Coronary artery (tissue), 2 donors: ENCODE measurements at regions not wholly inside any gene's neighbourhood (a gene's known extent, or its start where the extent isn't known, plus 50 kb on each side); places are given as distances from the start of the nearest gene placed in this dataset.

Experiments
- DNase-seq: peaks from one replicate; pipeline ENCODE4 v3.0.0-alpha.2; 2017; ENCODE audit warnings: low spot score
- H3K27ac ChIP-seq, 2 donors: fragments of 200-600 bp; sonication (generic); one replicate each; pipeline ENCODE4 v1.5.1; 2016 to 2019
- H3K4me3 ChIP-seq: fragments of 200-600 bp; sonication (generic); 2 replicates; pipeline ENCODE4 v1.5.1; 2016; ENCODE audit warnings: mild to moderate bottlenecking, moderate library complexity
- TF ChIP-seq, protein P1 (sequence below): fragments of 200-600 bp; sonication (generic); IDR thresholded peaks from one replicate; pipeline ENCODE4 v1.5.1; 2019; ENCODE audit warnings: antibody characterized with exemption

DNA sequence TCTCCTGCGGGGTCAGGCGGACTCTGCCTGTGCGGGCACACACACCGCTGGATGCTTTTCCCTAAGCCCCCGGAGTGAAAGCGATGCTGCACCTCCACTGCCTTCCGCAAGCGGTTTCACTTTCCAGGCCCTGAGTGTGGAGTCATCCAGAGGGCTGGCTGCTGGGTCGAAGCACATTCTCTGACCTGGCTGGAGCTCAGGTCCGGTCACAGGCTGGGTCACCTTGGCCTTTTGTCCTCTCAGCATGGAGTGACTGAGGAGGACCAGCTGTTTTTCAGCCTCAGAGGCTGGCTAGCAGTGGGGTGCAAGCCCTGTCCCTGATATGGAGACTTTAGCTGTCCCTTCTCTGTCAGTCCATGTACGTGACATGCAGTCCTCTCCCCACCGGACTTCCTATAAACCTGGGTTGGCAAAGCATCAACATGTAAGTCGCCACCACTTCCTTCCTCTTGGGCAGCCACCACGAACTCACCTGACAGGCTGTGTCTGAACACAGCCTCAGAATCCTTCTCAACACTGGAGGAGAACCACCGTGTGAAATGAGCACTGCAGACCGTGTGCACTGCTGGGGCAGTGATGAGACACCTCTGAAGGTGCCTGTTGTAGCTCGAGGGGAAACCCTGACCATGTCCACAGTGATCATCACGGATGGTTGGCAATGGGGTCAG, 51.3 kb downstream of the GADD45G start:
- Histone ChIP-seq H3K27ac (no peak overlapping the region), H3K4me3 (no peak overlapping the region)
- TF ChIP-seq, protein P1, sequence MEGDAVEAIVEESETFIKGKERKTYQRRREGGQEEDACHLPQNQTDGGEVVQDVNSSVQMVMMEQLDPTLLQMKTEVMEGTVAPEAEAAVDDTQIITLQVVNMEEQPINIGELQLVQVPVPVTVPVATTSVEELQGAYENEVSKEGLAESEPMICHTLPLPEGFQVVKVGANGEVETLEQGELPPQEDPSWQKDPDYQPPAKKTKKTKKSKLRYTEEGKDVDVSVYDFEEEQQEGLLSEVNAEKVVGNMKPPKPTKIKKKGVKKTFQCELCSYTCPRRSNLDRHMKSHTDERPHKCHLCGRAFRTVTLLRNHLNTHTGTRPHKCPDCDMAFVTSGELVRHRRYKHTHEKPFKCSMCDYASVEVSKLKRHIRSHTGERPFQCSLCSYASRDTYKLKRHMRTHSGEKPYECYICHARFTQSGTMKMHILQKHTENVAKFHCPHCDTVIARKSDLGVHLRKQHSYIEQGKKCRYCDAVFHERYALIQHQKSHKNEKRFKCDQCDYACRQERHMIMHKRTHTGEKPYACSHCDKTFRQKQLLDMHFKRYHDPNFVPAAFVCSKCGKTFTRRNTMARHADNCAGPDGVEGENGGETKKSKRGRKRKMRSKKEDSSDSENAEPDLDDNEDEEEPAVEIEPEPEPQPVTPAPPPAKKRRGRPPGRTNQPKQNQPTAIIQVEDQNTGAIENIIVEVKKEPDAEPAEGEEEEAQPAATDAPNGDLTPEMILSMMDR, result no peak
- no peak for DNase-seq

DNA sequence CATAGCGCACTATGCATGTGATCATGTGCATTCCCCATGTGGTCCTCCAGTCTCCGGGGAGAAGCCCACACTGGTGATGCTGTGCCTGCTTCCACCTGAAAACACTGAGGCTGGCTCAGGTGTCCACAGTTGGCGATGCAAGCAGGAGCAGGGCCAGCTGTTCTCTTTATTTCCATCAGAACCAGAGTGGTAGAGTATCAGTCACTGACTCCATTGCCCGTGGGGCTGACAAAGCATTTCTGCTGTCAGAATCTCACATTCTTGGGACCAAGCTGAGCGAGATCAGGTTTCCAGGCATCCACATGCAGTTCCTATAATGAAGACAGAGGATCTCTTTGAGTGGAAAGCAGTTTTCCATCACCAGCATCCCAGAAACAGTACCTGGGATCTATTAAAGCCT, 52.5 kb downstream of the GADD45G start:
- no peak for DNase-seq
- Histone ChIP-seq H3K4me3 (no peak overlapping the region), H3K27ac (no peak overlapping the region)
- TF ChIP-seq, protein P1, result no peak

DNA sequence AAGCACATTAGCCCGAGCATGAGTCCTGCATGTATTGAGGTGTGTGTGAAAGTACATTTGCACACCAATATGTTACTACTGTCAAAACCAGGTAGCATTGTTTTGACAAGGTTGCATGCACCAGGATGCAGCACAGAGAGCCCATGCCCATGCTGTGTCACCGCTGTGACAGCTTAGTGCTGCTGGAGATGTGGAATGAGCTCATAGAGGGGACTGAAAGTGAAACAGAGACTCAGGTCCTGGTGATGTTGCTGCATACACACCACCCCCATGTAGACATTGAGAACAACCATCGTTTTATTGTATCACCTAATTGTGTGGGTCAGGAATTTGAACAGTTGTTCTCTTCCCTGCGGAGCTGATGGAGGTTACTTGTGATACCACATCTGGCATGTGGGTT, 53.0 kb downstream of the GADD45G start:
- no peak overlapping the region for H3K27ac ChIP-seq
- TF ChIP-seq, protein P1, result no peak
- no peak overlapping the region for H3K4me3 ChIP-seq
- no peak for DNase-seq

DNA sequence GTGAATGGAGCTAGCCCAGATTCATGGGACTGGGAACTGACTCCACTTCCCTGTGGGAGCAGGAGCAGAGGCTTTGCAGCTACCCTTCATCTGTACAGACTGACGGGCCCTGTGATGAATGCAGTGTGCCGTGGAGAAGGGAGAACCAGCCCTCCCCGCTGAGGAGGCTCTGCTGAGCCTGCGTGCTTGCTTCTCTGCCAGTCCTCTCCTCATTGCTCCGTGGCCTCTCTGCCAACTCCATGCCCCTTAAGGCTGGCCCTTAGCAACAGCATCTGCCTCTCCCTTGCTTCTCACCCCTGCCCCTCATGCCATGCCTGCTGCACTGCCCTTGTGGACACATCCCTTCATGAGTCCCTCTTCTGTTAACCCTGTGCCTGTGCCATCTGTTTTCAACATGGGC, 53.6 kb downstream of the GADD45G start:
- Histone ChIP-seq H3K4me3 (no peak overlapping the region), H3K27ac (no peak overlapping the region)
- TF ChIP-seq, protein P1, result no peak
- no peak for DNase-seq

DNA sequence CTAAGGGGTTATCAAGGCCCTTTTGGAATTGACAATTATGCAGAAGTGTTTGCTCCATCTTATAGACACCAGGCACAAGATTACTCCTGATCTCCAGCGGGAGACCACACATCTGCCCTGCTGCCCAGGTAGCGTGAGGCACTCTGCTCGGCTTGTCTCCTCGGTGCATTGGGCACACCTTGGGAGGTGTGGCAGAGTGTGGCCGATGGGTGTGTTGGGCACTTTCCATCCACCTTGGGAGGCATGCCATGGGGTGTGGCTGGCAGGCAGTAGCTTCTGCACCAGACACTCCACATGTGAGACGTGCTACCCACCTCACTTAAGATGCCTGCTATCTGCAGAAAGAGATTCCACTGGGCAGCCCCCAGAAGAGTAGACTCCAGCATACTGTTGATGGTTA, 54.1 kb downstream of the GADD45G start:
- TF ChIP-seq, protein P1, result no peak
- Histone ChIP-seq H3K27ac (no peak overlapping the region), H3K4me3 (no peak overlapping the region)
- no peak for DNase-seq

DNA sequence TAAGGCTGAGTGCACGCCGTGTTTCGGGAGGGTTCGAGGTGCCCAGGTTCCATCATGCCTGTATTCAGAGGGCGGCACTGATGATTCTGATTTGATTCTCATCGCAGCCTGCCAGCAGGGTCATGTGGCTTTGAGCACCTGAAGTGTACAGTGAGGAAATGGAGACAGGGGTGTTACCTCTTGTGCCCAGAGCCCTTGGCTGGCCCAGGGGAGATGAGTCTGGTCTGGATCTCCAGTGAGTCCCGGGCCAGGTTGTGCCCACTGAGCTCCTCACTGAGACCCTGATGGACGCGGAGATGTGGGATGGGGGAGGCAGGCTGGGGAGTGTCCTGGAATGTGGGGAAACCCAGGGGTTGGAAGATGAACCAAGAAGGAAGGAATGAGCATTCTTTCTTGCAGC, 54.7 kb downstream of the GADD45G start:
- DNase-seq, result no peak
- no peak overlapping the region for H3K4me3 ChIP-seq
- H3K27ac ChIP-seq, result no peak overlapping the region
- TF ChIP-seq, protein P1, result no peak

DNA sequence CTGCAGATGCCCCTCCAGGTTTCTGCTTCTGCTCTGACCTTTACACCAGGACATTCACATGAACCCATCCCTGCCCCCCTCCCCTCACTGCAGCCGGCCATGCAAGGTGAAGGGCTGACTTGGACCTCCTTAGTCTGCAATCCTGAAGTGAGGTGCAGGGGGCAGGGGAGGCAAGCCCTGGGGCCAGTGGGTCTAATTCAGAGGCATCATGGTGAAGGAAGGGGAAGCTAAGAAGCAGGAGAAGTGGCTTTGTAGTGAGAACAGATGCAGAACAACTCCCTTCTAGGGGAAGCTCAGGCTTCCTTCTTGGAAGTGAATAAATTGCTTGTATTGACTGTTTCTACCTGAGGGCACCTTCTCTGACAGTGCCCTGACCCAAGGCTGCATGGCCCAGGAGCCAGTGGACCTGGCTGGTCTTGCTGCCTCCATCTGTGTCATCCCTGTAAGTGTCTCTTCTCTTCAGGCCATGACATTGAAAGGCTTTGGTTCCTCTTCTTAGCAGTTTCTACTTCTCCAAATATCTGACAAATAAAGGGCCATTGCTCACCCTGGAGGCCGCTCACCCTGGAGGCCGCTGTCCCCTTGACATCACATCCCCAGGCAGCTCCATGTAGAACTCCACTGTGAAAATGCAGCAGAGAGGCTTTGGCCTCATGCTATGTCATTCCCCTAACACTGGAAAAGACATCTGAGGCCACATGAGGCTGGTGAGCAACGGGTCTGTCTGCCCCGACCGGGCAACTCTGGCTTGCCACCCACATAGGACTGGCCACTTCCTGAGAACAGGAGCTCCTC, 55.3 kb downstream of the GADD45G start:
- Histone ChIP-seq H3K4me3 (no peak overlapping the region), H3K27ac (no peak overlapping the region)
- DNase-seq, result no peak
- TF ChIP-seq, protein P1, result no peak
